Esophagus muscularis mucosa (tissue), 4 donors: ENCODE measurements at regions not wholly inside any gene's neighbourhood (a gene's known extent, or its start where the extent isn't known, plus 50 kb on each side); places are given as distances from the start of the nearest gene placed in this dataset.
A peak's percentile ranks its signal among the peaks of the same experiment; 100 is the strongest.

Source experiments
- DNase-seq: peaks from one replicate; pipeline ENCODE4 v3.0.0-alpha.2; 2017; ENCODE audit errors: extremely low spot score
- H3K27ac ChIP-seq, 4 donors: fragments of 200-600 bp; sonication (generic); replicated peaks in 1 of 4; 1 replicate in 3 of 4; 2 replicates in 1 of 4; pipeline ENCODE4 v1.5.1; 2016 to 2019; ENCODE audit warnings: mild to moderate bottlenecking in 1 of 4
- H3K27me3 ChIP-seq, 4 donors: fragments of 200-600 bp; sonication (generic); one replicate each; pipeline versions ENCODE4 v1.5.1 to v1.6.0; 2016 to 2019
- H3K36me3 ChIP-seq, 4 donors: fragments of 200-600 bp; sonication (generic); one replicate each; pipeline ENCODE4 v1.5.1; 2016 to 2019
- H3K4me1 ChIP-seq, 4 donors: fragments of 200-600 bp; sonication (generic); one replicate each; pipeline ENCODE4 v1.5.1; 2016 to 2019
- H3K4me3 ChIP-seq, 4 donors: fragments of 200-600 bp; sonication (generic); 1 replicate in 2 of 4; 2 replicates in 2 of 4; pipeline ENCODE4 v1.5.1; 2016 to 2019; ENCODE audit warnings: mild to moderate bottlenecking in 4 of 4, moderate library complexity in 1 of 4
- H3K9me3 ChIP-seq, 4 donors: fragments of 200-600 bp; sonication (generic); 1 replicate in 3 of 4; 2 replicates in 1 of 4; pipeline ENCODE4 v1.5.1; 2016 to 2019
- CTCF ChIP-seq, 3 experiments: fragments of 200-600 bp in 2 of 3; fragments of 450-650 bp in 1 of 3; sonication (generic) in 2 of 3; IDR thresholded peaks; one replicate each; pipeline ENCODE4 v1.5.1; 2017 to 2019; ENCODE audit warnings: antibody characterized with exemption in 3 of 3, mild to moderate bottlenecking in 2 of 3, moderate library complexity in 1 of 3
- EP300 ChIP-seq: sonication (generic); formaldehyde crosslinking; IDR thresholded peaks from one replicate; pipeline ENCODE4 v1.6.1; 2017; ENCODE audit warnings: antibody characterized with exemption
- POLR2A ChIP-seq: fragments of 450-650 bp; IDR thresholded peaks from one replicate; pipeline ENCODE4 v1.6.1; 2017; ENCODE audit warnings: antibody characterized with exemption, moderate library complexity, mild to moderate bottlenecking, low read depth
- POLR2AphosphoS5 ChIP-seq, 2 donors: sonication (generic); formaldehyde crosslinking; IDR thresholded peaks; one replicate each; pipeline ENCODE4 v1.6.1; 2017; ENCODE audit warnings: antibody characterized with exemption in 2 of 2
- WGBS: methylation state at CpG from one replicate; pipeline ENCODE4 v1.1.5; 2018; 5-methylcytosine and 5-hydroxymethylcytosine counted together
- intact Hi-C: fragments of 100-400 bp; cut with DNase I; formaldehyde crosslinking; loops from one replicate; pipeline ENCODE4 v1.15.1; 2023

GRCh38 chr9:126219166-126219565 lies 107.5 kb upstream of the MVB12B start:
- Histone ChIP-seq H3K27ac (no peak overlapping the region), H3K4me1 (peaks cover 0 to 6% (median 3%) of the 10 kb centered on the region in 4 donors), H3K9me3 (peaks cover 0 to 14% (median 9%) of the 10 kb centered on the region in 4 donors), H3K4me3 (no peak overlapping the region), H3K36me3 (no peaks in the 10 kb centered on the region), H3K27me3 (peaks cover 0 to 45% (median 13%) of the 10 kb centered on the region in 4 donors)
- peak; percentile 42 for DNase-seq
- intact Hi-C loops = no loop called here
- 83% methylated on average over 2 of the region's 2 CpGs for WGBS
- TF ChIP-seq POLR2A (no peak), EP300 (no peak), CTCF (IDR thresholded peaks at IDR 0.05) (no peak), POLR2AphosphoS5 (IDR thresholded peaks at IDR 0.05) (no peak)

- DNase-seq = peak; percentile 72
- Histone ChIP-seq H3K9me3 (peaks cover 0 to 13% (median 8%) of the 10 kb centered on the region in 4 donors), H3K27ac (no peak overlapping the region), H3K4me3 (no peak overlapping the region), H3K27me3 (peaks cover 0 to 45% (median 13%) of the 10 kb centered on the region in 4 donors), H3K36me3 (no peaks in the 10 kb centered on the region), H3K4me1 (peaks cover 0 to 6% (median 3%) of the 10 kb centered on the region in 4 donors)
- TF ChIP-seq POLR2A (no peak), EP300 (no peak), POLR2AphosphoS5 (IDR thresholded peaks at IDR 0.05) (no peak), CTCF (IDR thresholded peaks at IDR 0.05) (no peak)
- intact Hi-C loops = loop anchor here (10.0 kb wide), 1 partner anchor 655 kb away; no protein-coding TSS in a partner anchor
- 91% methylated on average over 10 of the region's 11 CpGs for WGBS
These were observed 107.0 kb upstream of the MVB12B start for GRCh38 chr9:126219648-126220063.

- no peak overlapping the region for H3K4me3 ChIP-seq
- H3K27ac ChIP-seq = no peak overlapping the region
- TF ChIP-seq POLR2AphosphoS5 (IDR thresholded peaks at IDR 0.05) (no peak), CTCF (IDR thresholded peaks at IDR 0.05) (no peak), EP300 (no peak), POLR2A (no peak)
- intact Hi-C loops = loop anchor here (10.0 kb wide), 1 partner anchor 657 kb away; no protein-coding TSS in a partner anchor
- H3K4me1 ChIP-seq = peaks cover 0 to 6% (median 3%) of the 10 kb centered on the region in 4 donors
- WGBS = 81% methylated on average over 2 of the region's 2 CpGs
- H3K9me3 ChIP-seq = peaks cover 0 to 13% (median 8%) of the 10 kb centered on the region in 4 donors
- H3K27me3 ChIP-seq = peaks cover 0 to 50% (median 13%) of the 10 kb centered on the region in 4 donors
- H3K36me3 ChIP-seq = no peaks in the 10 kb centered on the region
- no peak for DNase-seq
These were observed 105.1 kb upstream of the MVB12B start for GRCh38 chr9:126221480-126221879.

- peaks cover 0 to 50% (median 13%) of the 10 kb centered on the region in 4 donors for H3K27me3 ChIP-seq
- TF ChIP-seq POLR2AphosphoS5 (IDR thresholded peaks at IDR 0.05) = no peak
- TF ChIP-seq EP300 = no peak
- no peak for TF ChIP-seq POLR2A
- TF ChIP-seq CTCF (IDR thresholded peaks at IDR 0.05) = no peak
- H3K27ac ChIP-seq = no peak overlapping the region
- H3K4me3 ChIP-seq = no peak overlapping the region
- WGBS = 24% methylated on average over 26 of the region's 26 CpGs
- H3K9me3 ChIP-seq = peaks cover 0 to 13% (median 8%) of the 10 kb centered on the region in 4 donors
- DNase-seq = no peak
- peaks cover 0 to 6% (median 3%) of the 10 kb centered on the region in 4 donors for H3K4me1 ChIP-seq
- intact Hi-C loops = loop anchor here (10.0 kb wide), 1 partner anchor 658 kb away; no protein-coding TSS in a partner anchor
- H3K36me3 ChIP-seq = no peaks in the 10 kb centered on the region
These were observed 104.2 kb upstream of the MVB12B start for GRCh38 chr9:126222363-126222834.
